MM.1S (cell line): ENCODE measurements at regions not wholly inside any gene's neighbourhood (a gene's known extent, or its start where the extent isn't known, plus 50 kb on each side); places are given as distances from the start of the nearest gene placed in this dataset.

ENCODE experiments used
- CTCF ChIP-seq: fragments of 300-600 bp; sonication (generic); IDR thresholded peaks from 2 replicates; pipeline ENCODE4 v1.5.1; 2016; ENCODE audit warnings: antibody characterized with exemption, low read length, mixed read lengths
- EZH2 ChIP-seq: fragments of 300-600 bp; sonication (generic); optimal IDR thresholded peaks from 2 replicates; pipeline ENCODE3; 2017; ENCODE audit warnings: low read depth, mild to moderate bottlenecking, antibody characterized with exemption, low read length, mixed read lengths
- EZH2phosphoT487 ChIP-seq: fragments of 300-600 bp; sonication (generic); IDR thresholded peaks from 2 replicates; pipeline ENCODE4 v1.6.1; 2018; ENCODE audit warnings: antibody characterized with exemption, low read length

DNA sequence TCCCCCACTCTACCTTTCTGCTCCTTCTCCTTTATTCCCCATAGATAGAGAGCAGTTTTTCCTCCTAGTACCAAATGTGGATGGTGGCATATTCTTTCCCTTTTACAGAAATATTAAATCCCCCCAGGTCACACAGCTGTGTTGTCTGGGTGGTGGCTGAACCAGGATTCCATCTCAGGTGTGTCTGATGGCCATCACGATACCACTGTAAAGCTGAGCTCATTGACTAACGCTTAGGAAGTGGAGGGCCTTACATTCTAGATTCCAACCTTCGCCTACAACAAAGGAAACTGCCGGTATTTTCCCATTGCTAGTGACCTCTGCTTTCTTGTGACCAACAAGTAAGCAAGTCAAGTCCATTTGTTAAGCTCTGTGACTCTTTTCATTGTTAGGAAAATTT, 131.9 kb upstream of the KLF4 start:
- no peak for TF ChIP-seq CTCF
- no peak for TF ChIP-seq EZH2
- TF ChIP-seq EZH2phosphoT487: no peak
